Lower leg skin (tissue), 3 donors: ENCODE measurements at regions not wholly inside any gene's neighbourhood (a gene's known extent, or its start where the extent isn't known, plus 50 kb on each side); places are given as distances from the start of the nearest gene placed in this dataset.

Experiments used
- CTCF ChIP-seq, 3 donors: fragments of 450-650 bp; IDR thresholded peaks; one replicate each; pipeline ENCODE4 v1.5.1; 2016; ENCODE audit warnings: antibody characterized with exemption in 3 of 3, mild to moderate bottlenecking in 3 of 3, moderate library complexity in 2 of 3
- POLR2A ChIP-seq, 2 donors: fragments of 450-650 bp; IDR thresholded peaks; one replicate each; pipeline ENCODE4 v1.6.1; 2016 to 2017; ENCODE audit warnings: antibody characterized with exemption in 2 of 2, mild to moderate bottlenecking in 1 of 2, moderate library complexity in 1 of 2

GRCh38 chr15:62218841-62219240 lies 53.8 kb upstream of the C2CD4B start:
- TF ChIP-seq CTCF (IDR thresholded peaks at IDR 0.05), result no peak
- TF ChIP-seq POLR2A (IDR thresholded peaks at IDR 0.05), result no peak
